AML-193 (cell line): ENCODE measurements at regions not wholly inside any gene's neighbourhood (a gene's known extent, or its start where the extent isn't known, plus 50 kb on each side); places are given as distances from the start of the nearest gene placed in this dataset.

Experiments
- DNase-seq, 2 experiments: peaks; one replicate each; lab custom pipeline; 2025; lab: John Stamatoyannopoulos, UW

DNA sequence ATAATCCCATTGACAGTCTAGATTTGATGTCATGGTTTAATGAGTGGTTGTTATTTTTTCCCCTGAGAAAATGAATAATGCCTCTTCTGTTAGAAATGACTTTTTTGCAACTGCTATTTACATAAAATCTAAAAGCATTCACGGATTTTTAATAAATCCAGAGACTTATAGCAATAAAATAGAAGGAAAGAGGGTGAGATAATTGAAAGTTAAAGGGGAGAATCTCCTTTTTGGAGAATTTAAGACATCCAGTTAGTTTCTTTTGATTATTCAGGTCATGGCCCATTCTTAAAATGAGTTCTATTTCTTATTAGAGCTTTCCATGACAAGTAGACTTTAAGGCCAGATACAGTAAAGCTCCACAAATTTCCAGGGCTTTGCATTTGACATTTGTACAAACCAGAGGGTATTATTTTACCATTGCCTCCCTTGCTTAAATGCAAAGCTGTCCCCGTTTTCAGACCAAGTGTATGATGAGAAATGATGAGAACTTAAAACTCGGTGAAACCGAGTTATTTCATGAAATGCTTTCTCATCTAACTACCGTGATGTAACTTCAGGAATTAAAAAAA lies 789.0 kb upstream of the SOX9 start:
- no peak for DNase-seq

- DNase-seq, result no peak
Measured at GRCh38 chr17:71334048-71334751, 786.6 kb upstream of the SOX9 start.

GRCh38 chr17:71335212-71335611 lies 785.6 kb upstream of the SOX9 start:
- DNase-seq, result no peak

DNA sequence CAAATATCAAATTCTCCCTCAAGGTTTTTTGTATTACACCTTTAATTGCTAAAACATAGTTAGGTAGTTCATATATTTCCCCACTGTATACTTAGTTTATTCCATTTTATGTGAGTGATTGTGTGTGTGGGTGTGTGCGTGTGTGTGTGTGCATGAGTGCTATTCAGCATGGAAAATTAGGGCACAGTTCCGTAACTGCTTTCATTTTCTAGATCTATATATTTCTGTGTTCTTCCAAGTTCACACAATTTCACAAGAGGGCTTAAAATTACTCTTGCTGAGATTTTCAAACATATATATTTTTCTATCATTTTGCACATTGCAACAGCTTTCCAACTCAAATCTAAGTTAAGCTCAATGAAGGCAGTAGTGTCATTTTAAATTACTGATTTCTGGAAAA lies 782.9 kb upstream of the SOX9 start:
- no peak for DNase-seq

- no peak for DNase-seq
Measured at GRCh38 chr17:71338396-71338795, 782.4 kb upstream of the SOX9 start.

DNA sequence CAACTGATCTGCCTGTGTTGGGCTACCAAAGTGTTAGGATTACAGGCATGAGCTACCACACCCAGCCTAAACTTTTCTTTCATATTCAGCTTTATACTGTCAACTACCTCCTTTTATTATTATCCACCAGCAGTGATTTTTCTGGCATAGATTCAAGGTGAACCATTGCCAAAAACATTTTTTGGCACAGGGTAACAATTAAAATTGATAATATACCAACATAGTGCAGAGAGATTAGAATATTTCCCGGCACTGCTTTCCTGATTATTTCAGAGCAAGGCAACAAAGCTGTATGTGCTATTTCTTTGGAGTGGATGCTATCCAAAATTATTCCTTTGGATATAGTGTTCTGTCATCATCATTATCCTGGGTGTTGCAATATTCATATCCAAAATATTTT lies 781.6 kb upstream of the SOX9 start:
- no peak for DNase-seq

DNA sequence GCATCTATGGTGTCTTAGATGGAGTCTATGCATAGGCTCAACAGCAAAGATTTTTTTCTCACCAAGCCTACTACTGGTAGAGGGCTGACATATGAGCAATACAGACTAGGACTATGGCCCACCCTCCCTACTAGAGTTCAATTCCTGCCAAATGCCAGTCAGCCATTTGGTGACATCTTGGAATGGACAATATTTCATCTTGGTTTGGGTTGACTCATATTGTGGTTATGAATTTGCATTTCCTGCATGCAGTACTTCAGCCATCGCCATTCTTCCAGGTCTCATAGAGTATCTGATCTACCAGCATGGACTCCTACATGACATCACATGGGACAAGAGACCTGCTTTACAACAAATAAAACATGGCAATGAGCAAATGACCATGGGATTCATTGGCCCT lies 778.1 kb upstream of the SOX9 start:
- DNase-seq, result no peak

DNA sequence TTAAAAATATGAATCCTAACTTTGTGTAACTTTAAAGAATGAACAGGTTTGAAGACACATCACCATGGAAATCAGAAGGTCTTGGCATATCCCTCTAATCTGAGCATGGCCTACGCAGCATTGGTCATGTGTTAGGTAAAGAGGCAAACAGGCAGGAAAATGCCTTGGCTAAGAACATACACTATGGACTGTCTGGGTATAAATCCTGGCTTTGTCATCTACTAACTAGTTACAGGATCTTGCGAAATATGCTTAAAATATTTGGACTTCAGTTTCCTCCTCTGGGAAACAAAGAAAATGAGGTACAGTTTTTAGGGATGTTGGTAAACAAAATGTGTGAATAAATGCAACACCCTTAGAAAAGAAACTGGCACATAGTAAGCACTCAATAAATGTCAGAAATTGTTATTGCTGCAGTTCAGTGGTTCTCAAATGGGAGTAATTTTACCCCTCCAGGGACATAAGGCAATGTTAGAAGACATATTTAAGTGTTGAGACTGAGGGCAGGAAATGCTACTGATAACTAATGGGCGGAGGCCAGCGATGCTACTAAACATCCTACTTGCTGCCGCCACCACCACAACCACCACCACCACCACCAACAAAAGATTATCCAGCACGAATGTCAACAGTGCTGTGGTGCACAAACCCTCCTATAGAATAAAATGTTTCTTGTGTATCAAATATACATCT lies 770.8 kb upstream of the SOX9 start:
- DNase-seq, result no peak

- no peak for DNase-seq
Measured at GRCh38 chr17:71360301-71360700, 760.5 kb upstream of the SOX9 start.

DNA sequence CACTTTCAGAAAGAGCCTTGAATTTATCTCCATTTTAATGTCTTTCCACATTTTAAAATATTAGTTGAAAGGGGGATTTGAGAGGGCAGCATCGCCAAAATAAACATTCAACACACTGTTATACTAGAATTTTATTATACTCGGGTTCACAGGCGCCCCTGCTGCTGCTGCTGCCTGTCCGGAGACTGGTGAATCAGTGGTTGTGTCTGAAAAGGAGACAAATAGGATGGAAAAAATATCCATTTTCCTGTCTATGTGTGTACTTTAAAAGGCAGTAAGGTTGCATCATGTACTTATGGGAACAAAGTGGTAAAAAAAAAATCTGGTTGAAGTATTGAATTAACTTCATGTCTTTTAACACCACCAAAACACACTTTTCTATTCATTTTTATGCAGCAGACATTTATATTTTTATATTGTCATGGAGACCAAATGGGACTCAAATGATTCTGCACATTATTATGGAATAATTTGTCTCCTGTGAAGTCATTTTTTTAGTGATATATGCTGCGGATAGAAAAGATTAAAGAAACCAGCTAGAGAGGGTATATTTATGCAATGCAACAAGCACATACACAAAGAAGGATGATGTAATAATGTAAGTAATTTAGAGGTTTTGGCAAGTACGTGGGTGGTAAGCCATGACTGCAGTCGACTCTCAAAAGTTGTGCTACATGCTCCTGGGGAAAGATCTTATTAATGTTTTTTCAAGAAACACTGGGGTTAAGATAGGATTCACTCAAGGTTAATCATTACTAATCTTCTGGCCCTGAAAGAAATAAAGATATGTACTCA lies 759.0 kb upstream of the SOX9 start:
- no peak for DNase-seq

DNA sequence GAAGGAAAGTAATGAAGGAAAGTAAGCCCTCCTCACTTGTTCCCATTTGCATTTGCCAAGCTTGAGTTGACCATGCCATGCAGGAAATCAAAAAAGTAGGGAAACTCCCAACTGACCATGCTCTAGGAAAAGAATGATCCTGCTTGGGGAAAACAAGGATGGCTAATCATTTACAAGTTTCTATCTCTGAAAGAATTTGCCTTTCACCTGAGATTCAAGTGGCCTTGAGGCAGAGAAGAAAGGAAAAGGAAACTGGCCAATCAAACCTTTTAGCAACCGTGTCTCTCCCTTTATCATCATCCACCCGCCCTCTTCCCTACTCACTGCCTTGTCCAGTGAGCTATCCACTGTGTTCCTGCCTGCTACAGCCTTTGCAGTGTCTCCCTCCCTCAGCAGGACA lies 757.2 kb upstream of the SOX9 start:
- DNase-seq, result no peak

GRCh38 chr17:71371809-71372208 lies 749.0 kb upstream of the SOX9 start:
- DNase-seq, result no peak

DNA sequence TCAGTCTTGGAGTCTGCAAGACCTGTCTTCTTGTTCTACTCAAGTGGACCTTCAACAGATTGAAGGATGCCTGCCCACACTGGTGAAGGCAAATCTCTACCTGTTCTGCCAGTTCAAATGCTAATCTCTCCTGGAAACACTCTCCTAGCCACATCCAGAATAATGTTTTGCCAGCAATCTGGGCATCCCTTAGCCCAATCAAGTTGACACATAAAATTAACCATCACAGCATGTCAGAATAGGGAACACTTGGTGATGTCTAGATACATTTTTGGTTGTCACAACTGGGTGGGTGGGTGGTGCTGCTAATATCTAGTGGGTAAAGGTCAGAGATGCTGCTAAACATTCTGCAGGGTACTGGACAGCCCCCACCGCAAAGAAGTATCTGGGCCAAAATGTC lies 744.9 kb upstream of the SOX9 start:
- DNase-seq, result no peak

- no peak for DNase-seq
Measured at GRCh38 chr17:71376933-71377332, 743.9 kb upstream of the SOX9 start.

- no peak for DNase-seq
Measured at GRCh38 chr17:71378036-71378435, 742.8 kb upstream of the SOX9 start.

- DNase-seq, result no peak
Measured at GRCh38 chr17:71378741-71379140, 742.1 kb upstream of the SOX9 start.

- DNase-seq, result no peak
Measured at GRCh38 chr17:71379512-71379911, 741.3 kb upstream of the SOX9 start.

DNA sequence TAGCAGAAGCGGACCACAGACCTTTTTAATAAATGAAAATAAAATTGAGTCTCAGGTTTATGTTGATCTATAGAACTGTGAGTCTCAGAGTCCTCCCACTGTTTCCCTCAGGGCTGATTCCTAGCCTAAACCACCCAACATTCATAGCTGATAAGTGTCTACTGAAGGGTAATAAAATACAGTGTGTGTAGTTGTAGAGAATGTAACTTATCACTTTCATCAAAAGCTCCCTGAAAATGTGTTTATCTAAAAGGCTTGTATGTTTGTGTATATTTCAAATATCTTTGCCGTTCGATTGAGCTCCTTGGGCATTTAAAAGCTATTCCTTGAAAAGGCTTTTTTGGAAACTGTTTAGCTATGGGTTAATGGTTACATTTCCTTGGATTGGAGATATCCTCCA lies 740.3 kb upstream of the SOX9 start:
- no peak for DNase-seq

DNA sequence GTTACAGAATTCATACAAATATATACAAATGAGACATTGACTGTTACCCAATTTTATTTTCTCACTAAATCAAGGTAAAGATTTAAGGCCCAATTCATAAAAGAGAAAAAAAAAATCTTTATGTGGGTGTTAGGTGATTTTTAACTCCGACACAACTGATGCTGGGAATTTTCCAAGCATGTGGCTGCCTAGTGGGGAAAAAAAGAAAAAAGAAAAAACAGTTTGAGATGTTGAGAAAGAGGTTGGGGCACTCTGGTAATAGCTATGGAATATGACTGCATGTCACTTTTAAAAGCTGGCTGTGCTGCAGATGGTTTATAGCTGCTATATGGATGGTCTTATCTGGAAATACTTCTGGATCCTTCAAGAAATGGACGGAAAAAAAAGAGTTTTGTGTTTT lies 739.9 kb upstream of the SOX9 start:
- no peak for DNase-seq

DNA sequence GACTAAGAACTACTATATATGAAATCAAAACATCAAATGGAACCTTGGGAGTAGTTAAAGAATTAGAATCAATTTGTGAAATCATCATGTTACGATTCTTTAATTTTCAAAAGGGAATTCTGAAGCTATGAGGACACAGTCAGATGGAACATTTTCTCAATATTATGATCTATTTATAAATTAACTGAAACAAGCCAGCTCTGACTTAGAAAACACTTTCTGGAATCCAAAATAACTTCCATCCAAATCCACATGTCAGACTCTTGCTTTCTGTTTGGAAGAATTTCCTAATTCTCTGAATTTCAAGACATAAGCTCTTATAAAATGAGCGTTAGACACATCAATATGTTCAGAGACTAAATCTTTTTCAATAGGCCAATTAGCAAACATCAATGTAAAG lies 737.7 kb upstream of the SOX9 start:
- no peak for DNase-seq

DNA sequence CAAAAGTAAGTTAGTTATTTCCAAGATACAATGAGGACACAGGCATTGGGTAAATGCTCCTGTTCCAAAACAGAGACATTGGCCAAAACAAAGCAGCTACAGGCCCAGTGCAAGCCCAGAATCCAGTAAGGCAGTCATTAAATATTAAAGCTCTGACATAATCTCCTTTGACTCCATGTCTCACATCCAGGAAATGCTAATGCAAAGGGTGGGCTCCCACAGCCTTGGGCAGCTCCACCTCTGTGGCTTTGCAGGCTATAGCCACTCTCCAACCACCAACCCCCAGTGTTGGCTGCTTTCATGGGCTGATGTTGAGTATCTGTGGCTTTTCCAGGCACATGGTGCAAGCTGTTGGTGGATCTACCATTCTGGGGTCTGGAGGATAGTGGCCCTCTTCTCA lies 733.4 kb upstream of the SOX9 start:
- DNase-seq, result no peak

- no peak for DNase-seq
Measured at GRCh38 chr17:71392715-71393567, 727.9 kb upstream of the SOX9 start.
